GM18499 (cell line): ENCODE measurements at regions not wholly inside any gene's neighbourhood (a gene's known extent, or its start where the extent isn't known, plus 50 kb on each side); places are given as distances from the start of the nearest gene placed in this dataset.

Source experiments
- ATAC-seq: cut with Tn5 transposase; IDR thresholded peaks from one replicate; pipeline ENCODE4 v1.9.1; 2021; ENCODE audit warnings: moderate number of reproducible peaks; ENCODE audit not compliant: insufficient read depth, unreplicated experiment

DNA sequence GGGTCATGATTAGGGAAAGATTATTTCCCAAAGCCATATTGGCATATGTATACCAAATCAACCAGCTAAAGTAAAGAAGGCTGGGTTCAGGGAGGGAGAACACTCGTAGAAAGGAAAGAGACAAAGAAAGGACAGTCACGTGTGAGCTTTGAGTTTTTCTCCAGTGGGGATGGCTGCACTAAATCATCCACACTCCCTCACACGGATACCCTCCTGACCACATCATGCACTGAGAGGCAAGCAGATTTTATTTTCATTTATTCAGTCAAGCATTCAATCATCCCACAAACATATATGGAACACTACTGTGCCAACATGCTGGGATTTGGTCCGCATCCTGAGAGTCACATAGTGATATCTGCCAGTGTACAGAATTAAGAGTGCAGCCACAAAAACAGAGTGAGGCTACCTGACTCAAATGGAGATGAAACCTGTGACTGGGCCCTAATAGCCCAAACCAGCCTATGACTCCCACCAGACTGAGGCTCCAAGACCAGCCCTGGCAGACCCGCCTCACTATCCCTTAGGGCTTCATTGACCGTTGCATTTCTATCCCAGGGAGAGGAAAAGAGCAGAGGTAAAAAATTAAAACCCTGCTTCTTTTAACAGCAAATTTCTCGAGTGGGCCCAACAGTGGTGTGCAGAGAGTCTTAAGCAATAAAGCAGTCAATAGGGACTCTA is 155.9 kb downstream of the BARHL2 start:
- no peak for ATAC-seq

DNA sequence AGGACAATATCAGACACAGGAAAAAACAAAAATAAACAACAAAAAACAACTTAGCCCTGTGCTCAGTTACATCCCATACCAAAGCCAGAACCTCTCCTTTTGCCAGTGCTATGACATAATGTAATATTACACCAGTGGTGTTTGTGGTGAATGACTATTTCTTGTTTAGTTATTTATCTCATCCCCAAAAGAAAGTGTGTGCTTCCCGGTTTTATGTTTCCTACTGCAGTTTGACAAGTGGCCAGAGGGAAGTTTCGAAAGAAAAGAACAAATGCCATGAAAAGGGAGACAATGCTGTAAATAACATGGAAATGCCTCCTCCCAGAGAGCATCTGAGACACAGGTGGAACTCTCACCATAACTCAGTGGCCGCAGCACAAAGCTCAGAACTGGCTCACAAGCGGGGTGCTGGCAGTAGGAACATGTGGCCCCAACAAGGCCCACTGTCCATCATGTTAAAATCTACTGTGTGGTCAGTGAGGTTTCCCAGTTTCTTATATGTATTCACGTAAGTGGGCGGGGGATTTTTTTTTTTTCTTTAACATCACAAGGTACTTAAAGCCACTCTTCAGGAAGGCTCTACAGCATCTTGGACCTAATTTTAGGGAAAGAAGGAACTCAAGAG is 158.2 kb downstream of the BARHL2 start:
- no peak for ATAC-seq

DNA sequence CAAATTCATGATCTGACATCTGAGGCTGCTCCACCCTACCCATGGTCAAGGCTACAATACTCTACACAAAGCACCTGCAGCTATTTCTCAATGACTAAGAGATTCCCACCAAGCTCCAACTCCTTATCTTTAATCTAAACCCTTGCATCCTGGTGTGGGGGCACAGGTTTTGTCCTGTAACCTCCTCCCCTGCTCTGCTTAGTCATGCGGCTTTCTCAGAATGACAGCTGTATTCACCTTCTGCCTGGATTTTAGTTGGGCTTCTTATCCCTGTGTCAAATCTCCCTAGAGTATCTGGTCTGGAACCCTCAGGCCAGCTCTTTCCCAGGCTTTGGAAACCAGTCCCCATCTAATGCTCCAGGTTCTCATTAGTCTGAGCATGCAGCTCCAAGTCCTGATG is 159.0 kb downstream of the BARHL2 start:
- no peak for ATAC-seq

DNA sequence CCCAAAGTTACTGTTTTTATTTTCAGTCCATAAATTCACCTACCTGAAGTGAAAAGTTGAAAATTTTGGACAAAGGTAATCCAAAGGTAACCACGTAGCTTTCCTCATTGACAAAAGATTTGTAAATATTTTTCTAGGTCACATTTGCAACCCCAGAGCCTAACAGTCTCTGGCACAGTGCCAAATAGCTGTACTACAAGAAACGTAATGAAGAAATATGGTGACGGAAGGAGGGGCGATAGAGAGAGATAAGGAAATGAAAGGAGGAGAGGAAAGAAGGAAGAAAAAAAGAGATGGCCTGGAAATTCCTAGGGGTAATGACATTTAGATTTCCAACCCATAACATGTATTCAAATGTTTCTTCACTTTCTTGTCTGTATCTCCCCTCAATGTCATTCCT is 159.4 kb downstream of the BARHL2 start:
- no peak for ATAC-seq

DNA sequence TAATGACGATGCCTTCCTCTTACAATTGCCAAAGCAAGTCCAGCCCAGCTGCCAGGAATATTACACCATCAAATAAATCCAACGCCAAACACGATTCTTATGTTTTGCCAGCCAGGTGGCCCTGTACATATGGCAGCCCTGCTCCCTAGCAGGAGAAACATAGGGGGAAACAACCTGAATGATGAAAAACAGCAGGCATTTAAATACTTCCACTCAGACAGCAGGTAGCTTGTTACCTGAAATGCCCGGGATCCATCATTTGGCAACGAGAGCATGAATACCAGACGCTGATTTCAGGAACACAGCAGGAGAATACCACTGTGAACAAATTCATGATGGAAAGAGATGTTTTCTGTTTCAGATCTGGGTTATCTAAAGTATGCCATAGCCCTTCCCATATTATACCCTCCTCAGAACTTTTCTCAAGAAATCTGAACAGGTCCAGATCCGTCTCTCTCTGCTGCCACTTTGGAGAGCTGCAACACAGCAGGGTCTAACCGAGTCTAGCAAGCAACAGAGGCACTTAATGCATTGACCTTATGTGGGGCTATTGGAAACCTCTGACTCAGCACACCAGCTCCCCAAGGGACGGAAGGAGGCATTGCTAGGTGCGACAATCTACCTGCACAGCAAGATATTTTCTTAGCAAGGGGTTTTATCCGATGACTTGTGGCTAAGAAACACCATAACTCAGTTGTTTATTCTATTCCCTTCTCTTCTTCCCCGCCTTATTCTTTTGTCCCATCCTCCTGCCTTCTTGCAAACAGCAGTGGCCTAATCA is 166.3 kb downstream of the BARHL2 start:
- ATAC-seq: no peak

DNA sequence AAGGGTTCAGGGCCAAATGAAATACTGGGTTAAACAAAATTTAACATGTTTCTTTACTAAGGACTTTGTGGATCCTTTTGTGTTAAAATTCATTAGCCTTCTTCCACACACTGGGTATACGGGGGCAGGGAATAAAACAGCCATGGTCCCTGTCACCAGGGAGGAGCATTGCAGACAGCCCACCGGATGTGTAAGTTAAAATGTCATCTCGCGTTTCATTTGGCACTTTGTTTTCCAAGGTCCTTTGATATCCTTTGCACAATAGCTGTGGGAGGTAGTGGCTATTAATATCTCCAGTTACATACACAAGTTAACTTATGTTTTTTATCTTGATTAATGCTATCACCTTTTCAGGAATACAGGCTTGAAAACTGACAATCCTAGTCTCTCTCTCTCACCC is 172.7 kb downstream of the BARHL2 start:
- ATAC-seq: no peak

DNA sequence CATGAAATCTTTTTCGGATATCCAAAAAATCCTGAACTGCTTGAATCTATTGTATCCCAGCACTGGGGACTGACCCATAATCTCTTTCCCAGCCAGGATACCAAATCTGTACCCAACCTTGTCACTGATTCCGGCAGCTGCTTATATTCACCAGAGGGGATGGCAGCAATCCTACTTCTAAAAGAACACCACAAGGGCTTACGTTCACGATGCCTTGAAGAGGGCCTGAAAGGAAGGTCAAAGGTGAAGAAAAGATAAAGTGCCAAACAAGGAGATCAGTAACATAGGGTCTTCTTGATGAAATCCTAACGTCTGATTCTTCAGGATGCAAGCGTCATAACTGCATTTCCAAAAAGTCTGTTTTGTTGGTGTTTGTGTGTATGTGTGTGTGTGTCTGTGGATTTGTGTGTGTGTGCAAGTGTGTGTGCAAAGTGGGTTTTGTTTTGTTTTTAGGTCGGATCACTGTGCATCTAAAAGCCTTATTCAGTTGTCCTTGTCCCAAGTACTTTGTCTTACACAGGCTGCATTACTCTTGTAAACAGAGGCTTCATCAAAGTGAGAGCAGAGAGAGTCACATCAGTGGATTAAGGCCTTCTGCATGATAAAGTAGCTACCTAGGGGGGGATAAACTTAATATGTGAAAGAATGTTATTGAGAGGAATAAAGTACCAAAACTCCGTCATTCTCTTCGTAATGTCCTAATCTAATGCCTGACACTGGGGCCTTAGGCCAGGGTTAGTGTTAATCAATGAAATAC is 179.3 kb downstream of the BARHL2 start:
- ATAC-seq: no peak

DNA sequence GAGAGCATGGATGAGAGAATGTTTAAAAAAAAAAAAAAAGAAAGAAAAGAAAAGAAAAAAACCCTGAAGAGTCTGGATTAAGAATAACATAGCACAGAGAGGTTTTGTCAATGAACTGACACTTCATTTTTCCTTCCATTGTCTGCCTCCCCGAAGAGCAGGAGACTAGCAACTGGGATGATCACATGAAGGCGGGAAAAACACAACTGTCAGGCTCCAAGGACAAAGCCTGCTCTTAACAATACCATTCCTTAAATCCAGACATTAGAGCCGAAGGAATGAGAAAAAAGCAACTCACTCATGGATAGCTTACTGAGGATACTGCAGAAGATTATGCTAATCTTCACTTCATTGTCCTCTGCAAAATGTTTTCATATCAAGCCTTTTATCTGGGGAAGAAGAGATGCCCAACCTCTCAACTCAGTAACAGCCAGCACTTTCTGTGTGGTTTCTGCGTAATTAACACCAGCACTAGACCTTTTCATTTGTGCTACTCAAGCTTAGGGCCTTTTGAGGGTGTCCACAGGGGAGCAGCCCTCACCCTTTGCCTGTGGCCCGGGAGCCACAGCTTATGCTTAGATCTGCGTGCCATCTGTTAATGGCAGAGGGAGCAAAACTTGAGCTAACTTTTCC is 182.3 kb downstream of the BARHL2 start:
- ATAC-seq: no peak

DNA sequence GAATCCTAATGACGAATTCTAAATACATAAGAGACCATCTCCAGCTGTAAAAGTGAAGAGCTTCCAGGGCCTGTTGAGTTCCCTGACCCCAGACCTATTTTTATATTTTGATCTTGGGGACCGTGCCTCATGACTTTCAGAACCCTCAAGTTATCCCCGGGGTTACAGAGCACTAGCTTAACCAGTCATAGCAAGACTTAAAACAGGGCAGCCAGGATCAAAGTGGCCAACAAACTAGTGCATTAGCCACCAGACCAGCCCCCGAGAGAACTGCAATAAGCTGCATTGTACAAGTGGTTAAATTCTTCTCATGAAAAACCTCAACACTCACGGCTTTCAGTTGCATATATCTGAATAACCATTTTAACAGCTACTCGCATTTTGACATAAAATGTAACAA is 183.0 kb downstream of the BARHL2 start:
- no peak for ATAC-seq

DNA sequence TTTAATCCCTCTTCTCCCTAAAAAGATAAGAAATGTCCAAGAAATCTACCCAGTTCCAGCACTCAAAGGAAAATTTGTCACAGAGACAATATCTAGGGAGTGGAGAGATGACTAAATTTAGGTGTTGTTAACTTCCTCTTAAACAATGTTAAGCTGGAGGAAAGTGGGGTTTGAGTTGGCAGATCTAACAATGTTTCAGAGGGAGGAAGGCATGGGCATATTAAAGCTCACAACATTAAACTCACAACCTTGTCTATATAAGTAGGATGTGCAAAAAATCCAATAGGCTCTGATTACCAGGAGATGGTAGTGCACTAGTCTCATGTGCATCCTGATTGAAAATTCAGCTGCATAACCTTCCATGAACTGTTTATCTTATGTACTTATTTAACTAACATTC is 190.1 kb downstream of the BARHL2 start:
- ATAC-seq: no peak

DNA sequence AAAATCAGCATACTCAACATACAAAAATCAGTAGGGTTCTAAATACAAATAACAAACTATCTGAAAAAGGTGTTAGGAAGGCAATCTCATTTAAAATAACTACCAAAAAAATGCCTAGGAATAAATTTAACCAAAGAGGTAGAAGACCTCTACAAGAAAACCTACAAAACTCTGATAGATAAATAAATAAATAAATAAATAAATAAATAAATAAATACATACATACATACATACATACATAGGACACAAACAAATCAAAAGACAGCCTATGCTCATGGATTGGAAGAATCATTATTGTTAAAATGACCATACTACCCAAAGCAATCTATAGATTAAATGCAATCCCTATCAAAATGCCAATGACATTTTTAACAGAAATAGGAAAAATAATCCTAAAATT is 194.7 kb downstream of the BARHL2 start:
- ATAC-seq: no peak

DNA sequence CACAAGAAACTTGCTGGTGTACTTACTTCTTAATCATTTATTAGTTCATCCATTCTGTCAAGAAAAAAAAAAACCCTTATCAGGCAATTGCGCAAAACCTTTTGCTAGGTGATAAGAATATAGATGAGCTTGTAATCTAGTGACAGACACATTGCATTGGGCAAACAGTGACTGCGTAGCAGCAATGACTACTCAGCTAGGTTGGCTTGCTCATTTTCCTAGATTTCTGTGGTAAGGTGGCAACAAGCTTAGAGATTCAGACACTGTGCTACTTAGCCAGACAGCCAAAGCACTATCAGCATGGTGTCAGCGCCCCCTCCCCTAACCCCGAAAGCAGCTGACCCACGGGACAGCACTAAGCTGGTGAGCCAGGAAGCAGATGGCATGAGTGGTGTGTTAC is 203.1 kb downstream of the BARHL2 start:
- no peak for ATAC-seq

DNA sequence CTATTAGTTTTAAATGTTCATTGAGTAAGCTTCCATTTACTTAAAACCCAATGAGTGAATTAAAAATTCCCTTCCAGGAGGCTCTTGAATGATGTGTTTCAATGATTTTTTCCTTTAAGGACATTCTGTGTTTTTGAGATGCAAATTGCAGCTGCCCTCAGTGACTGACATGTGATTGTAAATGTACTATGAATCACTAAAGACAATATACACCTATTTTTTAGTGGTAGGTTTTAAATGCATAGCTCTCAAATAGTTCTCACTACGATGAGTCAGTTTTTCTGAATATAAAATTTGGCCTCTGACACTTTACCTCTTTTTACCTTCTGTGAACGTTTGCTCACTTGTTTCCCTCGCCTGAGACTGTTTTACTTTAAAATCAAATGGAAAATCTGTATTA is 204.7 kb downstream of the BARHL2 start:
- ATAC-seq: no peak

DNA sequence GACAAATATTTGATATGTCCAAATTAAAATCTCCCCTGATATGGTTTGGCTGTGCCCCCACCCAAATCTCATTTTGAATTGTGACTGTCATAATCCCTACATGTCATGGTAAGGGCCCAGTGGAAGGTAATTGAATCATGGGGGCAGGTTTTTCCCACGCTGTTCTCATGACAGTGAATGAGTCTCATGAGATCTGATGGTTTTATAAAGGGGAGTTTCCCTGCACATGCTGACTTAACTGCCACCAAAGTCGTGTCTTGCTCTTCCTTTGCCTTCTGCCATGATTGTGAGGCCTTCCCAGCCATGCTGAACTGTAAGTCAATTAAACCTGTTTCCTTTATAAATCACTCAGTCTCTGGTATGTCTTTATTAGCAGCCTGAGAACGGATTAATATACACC is 207.0 kb downstream of the BARHL2 start:
- ATAC-seq: no peak

DNA sequence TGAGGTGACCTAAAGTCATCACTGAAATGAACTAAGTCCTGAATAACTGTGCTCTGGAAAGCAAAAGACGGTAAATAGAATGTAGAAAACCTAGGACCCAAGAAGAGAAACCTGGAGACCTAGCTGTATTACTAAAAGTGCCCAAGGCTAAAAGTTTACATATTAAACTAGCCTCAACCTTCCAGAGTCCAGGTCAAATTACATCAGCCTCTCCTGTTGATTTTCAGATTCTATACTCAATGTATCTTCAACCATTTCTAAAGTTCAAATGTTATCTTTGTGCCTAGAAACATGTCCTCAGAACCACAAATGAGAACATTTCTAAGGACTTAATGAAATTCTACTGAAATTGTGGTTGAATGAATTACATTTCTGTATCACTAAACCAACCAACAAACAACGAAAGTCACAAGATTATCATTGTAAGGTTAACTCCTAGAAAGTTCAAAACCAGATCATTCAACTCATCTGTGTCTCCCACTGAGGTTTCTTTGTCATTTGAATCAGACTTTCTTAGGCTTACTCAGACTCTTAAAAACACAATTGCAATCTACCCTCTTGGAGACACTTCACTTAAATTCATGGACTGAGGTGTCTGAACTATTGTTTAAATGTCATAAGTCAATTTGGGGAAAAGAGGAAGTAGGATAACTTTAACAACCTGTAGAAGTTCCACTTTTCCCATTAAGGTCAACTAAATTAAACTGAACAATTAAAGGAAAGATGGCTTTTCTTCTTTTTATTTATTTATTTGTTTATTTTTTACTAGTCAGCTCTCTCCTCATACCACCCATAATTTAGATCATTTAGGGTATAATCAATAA is 207.7 kb downstream of the BARHL2 start:
- peak; percentile 44 for ATAC-seq

DNA sequence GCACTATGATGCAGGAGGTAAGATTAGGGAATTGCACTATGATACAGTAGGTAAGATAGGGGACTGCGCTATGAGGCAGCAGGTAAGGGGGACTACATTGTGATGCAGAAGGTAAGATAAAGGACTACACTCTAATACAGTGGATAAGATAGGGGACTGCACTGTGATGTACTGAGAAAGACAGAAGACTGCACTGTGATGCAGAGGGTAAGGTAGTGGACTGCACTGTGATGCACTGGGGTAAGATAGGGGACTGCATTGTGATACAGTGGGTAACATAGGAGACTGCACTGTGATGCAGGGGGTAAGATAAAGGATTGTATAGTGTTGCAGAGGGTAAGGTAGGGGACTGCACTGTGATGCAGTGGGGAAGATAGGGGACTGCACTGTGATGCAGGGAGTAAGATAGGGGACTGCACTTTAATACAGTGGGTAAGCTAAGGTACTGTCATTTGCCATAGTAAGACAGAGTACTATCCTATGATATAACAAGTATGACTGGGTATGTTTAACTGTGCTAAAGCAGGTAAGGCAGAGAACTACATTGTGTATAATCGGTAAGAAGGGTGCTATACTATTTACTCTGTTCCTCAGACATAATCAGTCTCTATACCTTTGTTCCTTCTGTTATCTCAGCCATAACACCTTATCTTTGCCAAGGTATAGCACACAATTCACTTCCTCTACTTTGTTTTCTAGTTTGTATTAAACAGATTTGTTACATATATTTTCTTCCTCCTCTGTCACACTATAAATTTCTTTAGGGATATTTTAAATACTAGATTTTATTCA is 208.5 kb downstream of the BARHL2 start:
- no peak for ATAC-seq

DNA sequence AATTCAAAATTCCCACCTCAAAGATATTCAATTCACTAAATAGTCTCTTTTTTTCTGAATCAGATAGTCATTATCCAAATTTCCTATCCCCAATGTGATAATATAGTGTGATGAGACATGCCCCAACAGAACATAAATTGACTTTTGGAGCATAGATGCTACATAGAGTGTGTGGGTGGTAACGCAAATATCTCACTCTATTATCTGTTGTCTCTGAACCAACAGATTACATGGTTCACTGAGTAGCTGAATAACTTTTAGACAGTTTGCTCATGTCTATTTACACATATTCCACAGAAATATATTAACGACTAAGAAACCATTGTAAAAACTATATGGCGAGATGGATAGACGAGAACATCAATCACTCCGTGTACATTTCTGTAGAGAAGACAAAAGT is 209.9 kb downstream of the BARHL2 start:
- ATAC-seq: no peak

DNA sequence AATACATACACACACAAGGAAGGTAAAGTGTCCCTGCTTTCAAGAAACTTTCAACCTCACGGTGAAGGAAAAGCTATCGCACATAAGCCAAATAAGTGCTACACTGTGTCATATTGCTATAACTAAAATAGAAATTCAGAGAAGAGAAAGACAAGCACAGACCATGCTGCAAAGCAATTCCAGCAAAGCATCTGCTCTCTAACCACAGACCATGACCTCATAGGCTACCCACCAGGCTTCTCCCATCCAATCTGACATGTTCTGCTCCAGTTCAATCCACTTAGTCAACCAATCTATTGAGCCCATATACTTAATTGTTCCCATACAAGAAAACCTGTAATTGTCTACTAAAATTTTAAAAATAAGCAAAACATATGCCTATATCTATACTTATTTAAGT is 211.3 kb downstream of the BARHL2 start:
- ATAC-seq: no peak

DNA sequence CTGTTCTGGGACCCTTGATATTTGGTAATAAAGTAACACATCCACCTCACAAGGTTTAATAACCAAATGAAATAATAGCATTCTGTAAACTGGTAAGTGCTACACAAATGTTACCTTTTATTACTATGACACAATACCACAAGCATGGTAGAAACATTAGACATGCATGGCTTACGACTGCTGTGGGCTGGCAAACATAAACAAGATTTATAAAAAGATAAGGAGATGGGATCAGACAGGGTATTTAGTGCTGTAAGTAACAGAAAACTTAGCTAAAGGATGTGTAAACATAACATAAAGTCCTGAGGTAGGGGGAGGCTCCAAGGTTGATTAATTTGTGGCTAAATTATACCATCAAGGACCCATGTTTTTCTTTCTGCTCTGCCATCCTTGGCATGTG is 212.6 kb downstream of the BARHL2 start:
- no peak for ATAC-seq
